ENCODE measurements at regions not wholly inside any gene's neighbourhood (a gene's known extent, or its start where the extent isn't known, plus 50 kb on each side); places are given as distances from the start of the nearest gene placed in this dataset.

- TF ChIP-seq CTCF (conservative IDR thresholded peaks at IDR 0.05; ENCODE audit: low read depth in 2 of 2) = no peak
Measured at GRCh38 chr7:157073335-157073734, 62.9 kb upstream of the MNX1 start (continued).

- Mint-ChIP-seq H3K9me3 (no peaks in the 10 kb centered on the region), H3K36me3 (ENCODE audit: low read depth) (no peaks in the 10 kb centered on the region), H3K27ac (no peak overlapping the region), H3K27me3 (ENCODE audit: insufficient read depth, low read depth, poor library complexity) (peaks cover 24% of the 10 kb centered on the region), H3K4me1 (peaks cover 5% of the 10 kb centered on the region; the same call in 2 of the 3 replicates), H3K4me3 (no peak overlapping the region)
- Histone ChIP-seq H3K79me2 (replicated peaks; ENCODE audit: insufficient read depth) (no peaks in the 10 kb centered on the region), H3K4me1 (ENCODE audit: insufficient read depth) (peaks cover 3% of the 10 kb centered on the region; the same call in 1 of the 2 replicates), H3K27ac (ENCODE audit: low read depth) (no peak overlapping the region), H3K9me2 (ENCODE audit: insufficient read depth) (no peaks in the 10 kb centered on the region), H3K36me3 (ENCODE audit: insufficient read depth) (no peaks in the 10 kb centered on the region), H3F3A (replicated peaks; ENCODE audit: low read depth) (0 out of 2 replicates have a peak, but pooled peaks cover 4% of the 10 kb centered on the region), H3K4me3 (no peak overlapping the region), H4K20me1 (replicated peaks; ENCODE audit: insufficient read depth) (no peaks in the 10 kb centered on the region), H2AFZ (no peak overlapping the region), H3K27me3 (ENCODE audit: insufficient read depth) (peaks cover 21% of the 10 kb centered on the region), H3K4me2 (no peak overlapping the region)
- TF ChIP-seq REST (IDR thresholded peaks at IDR 0.05; ENCODE audit: unreplicated experiment) = no peak
- TF ChIP-seq JUNB (IDR thresholded peaks at IDR 0.05; ENCODE audit: unreplicated experiment) = no peak
- no peak for TF ChIP-seq STAT1 (IDR thresholded peaks at IDR 0.05; ENCODE audit: unreplicated experiment)
- TF ChIP-seq ZNF331 (CRISPR knock-in tag; IDR thresholded peaks at IDR 0.05; ENCODE audit: low read depth) = no peak
- TF ChIP-seq EZH2 (IDR thresholded peaks at IDR 0.05; ENCODE audit: low read depth, unreplicated experiment) = no peak
- ATAC-seq = no peak
- no peak for DNase-seq (ENCODE audit: low spot score)
Measured at GRCh38 chr7:157073949-157074624, 63.6 kb upstream of the MNX1 start.

GRCh38 chr7:157076466-157076865 is 62.3 kb upstream of the UBE3C start:
- Mint-ChIP-seq H3K27me3 (ENCODE audit: insufficient read depth, low read depth, poor library complexity) (peaks cover 35% of the 10 kb centered on the region), H3K27ac (no peak overlapping the region), H3K4me1 (peaks cover 5% of the 10 kb centered on the region; the same call in 2 of the 3 replicates), H3K36me3 (ENCODE audit: low read depth) (no peaks in the 10 kb centered on the region), H3K4me3 (no peak overlapping the region), H3K9me3 (no peaks in the 10 kb centered on the region)
- Histone ChIP-seq H3K79me2 (replicated peaks; ENCODE audit: insufficient read depth) (no peaks in the 10 kb centered on the region), H2AFZ (no peak overlapping the region), H3K27ac (ENCODE audit: low read depth) (no peak overlapping the region), H3K27me3 (ENCODE audit: insufficient read depth) (peaks cover 24% of the 10 kb centered on the region), H3K4me1 (ENCODE audit: insufficient read depth) (peaks cover 3% of the 10 kb centered on the region; the same call in 1 of the 2 replicates), H3K9me2 (ENCODE audit: insufficient read depth) (no peaks in the 10 kb centered on the region), H4K20me1 (replicated peaks; ENCODE audit: insufficient read depth) (no peaks in the 10 kb centered on the region), H3K4me2 (no peak overlapping the region), H3F3A (replicated peaks; ENCODE audit: low read depth) (0 out of 2 replicates have a peak, but pooled peaks cover 4% of the 10 kb centered on the region), H3K36me3 (ENCODE audit: insufficient read depth) (no peaks in the 10 kb centered on the region), H3K4me3 (no peak overlapping the region)
- ATAC-seq (no peak), DNase-seq (ENCODE audit: low spot score) (no peak)
- TF ChIP-seq JUNB (IDR thresholded peaks at IDR 0.05; ENCODE audit: unreplicated experiment) = no peak
- no peak for TF ChIP-seq NANOG (IDR thresholded peaks at IDR 0.05; ENCODE audit: borderline replicate concordance)
